Activated naive CD4-positive, alpha-beta T cell treated with anti-CD3 and anti-CD28 coated beads, Interleukin-2, amount 10 ng/mL, durations not matched to agents 7 days and 5 days (primary cell): ENCODE measurements at regions not wholly inside any gene's neighbourhood (a gene's known extent, or its start where the extent isn't known, plus 50 kb on each side); places are given as distances from the start of the nearest gene placed in this dataset.

Experiments used
- CTCF ChIA-PET: fragments of 350-600 bp; sonication (Branson Sonifier 250); formaldehyde crosslinking; loops from one replicate; lab custom pipeline; 2021; ENCODE audit warnings: antibody characterized with exemption; lab: Charles Lee
- DNase-seq: peaks from one replicate; pipeline ENCODE4 v3.0.0-alpha.2; 2020
- H3K27ac Mint-ChIP-seq: one replicate; pipeline ENCODE4 v1.8.0; 2021; ENCODE audit warnings: mild to moderate bottlenecking, moderate library complexity, mixed read lengths
- H3K27me3 Mint-ChIP-seq: one replicate; pipeline ENCODE4 v1.8.0; 2021; ENCODE audit warnings: mild to moderate bottlenecking, mixed read lengths
- H3K36me3 Mint-ChIP-seq: one replicate; pipeline ENCODE4 v1.8.0; 2021; ENCODE audit warnings: mixed read lengths
- H3K4me1 Mint-ChIP-seq: one replicate; pipeline ENCODE4 v1.8.0; 2021; ENCODE audit warnings: mixed read lengths
- H3K4me3 Mint-ChIP-seq: one replicate; pipeline ENCODE4 v1.8.0; 2021; ENCODE audit warnings: mild to moderate bottlenecking, moderate library complexity, mixed read lengths
- H3K9me3 Mint-ChIP-seq: one replicate; pipeline ENCODE4 v1.8.0; 2021; ENCODE audit warnings: mixed read lengths

- no peak for DNase-seq
- peaks cover 3% of the 10 kb centered on the region for H3K4me1 Mint-ChIP-seq
- CTCF ChIA-PET = no interaction called here
- H3K36me3 Mint-ChIP-seq = no peaks in the 10 kb centered on the region
- no peak overlapping the region for H3K4me3 Mint-ChIP-seq
- peaks cover 7% of the 10 kb centered on the region for H3K27me3 Mint-ChIP-seq
- H3K9me3 Mint-ChIP-seq = no peaks in the 10 kb centered on the region
- H3K27ac Mint-ChIP-seq = no peak overlapping the region
Observed at GRCh38 chr13:44814836-44815235, 174.4 kb downstream of the NUFIP1 start.

- Mint-ChIP-seq H3K4me3 (no peak overlapping the region), H3K9me3 (no peaks in the 10 kb centered on the region), H3K36me3 (no peaks in the 10 kb centered on the region), H3K27me3 (peaks cover 7% of the 10 kb centered on the region), H3K4me1 (no peaks in the 10 kb centered on the region), H3K27ac (no peak overlapping the region)
- DNase-seq = no peak
- CTCF ChIA-PET = no interaction called here
Observed at GRCh38 chr13:44814161-44814560, 175.1 kb downstream of the NUFIP1 start.

GRCh38 chr13:44812818-44813217 lies 176.5 kb downstream of the NUFIP1 start:
- Mint-ChIP-seq H3K9me3 (no peaks in the 10 kb centered on the region), H3K27ac (no peak overlapping the region), H3K4me3 (no peak overlapping the region), H3K36me3 (no peaks in the 10 kb centered on the region), H3K4me1 (no peaks in the 10 kb centered on the region), H3K27me3 (peaks cover 3% of the 10 kb centered on the region)
- DNase-seq = no peak
- CTCF ChIA-PET = no interaction called here

- no peak overlapping the region for H3K27ac Mint-ChIP-seq
- H3K4me1 Mint-ChIP-seq = no peaks in the 10 kb centered on the region
- no peaks in the 10 kb centered on the region for H3K36me3 Mint-ChIP-seq
- H3K27me3 Mint-ChIP-seq = no peaks in the 10 kb centered on the region
- no peak overlapping the region for H3K4me3 Mint-ChIP-seq
- no peaks in the 10 kb centered on the region for H3K9me3 Mint-ChIP-seq
- CTCF ChIA-PET = no interaction called here
- DNase-seq = no peak
Observed at GRCh38 chr13:44810061-44810840, 179.0 kb downstream of the NUFIP1 start.

GRCh38 chr13:44809190-44809589 lies 180.1 kb downstream of the NUFIP1 start:
- DNase-seq = no peak
- H3K4me1 Mint-ChIP-seq = no peaks in the 10 kb centered on the region
- peaks cover 4% of the 10 kb centered on the region for H3K27me3 Mint-ChIP-seq
- no peak overlapping the region for H3K27ac Mint-ChIP-seq
- no peaks in the 10 kb centered on the region for H3K36me3 Mint-ChIP-seq
- CTCF ChIA-PET = no interaction called here
- no peaks in the 10 kb centered on the region for H3K9me3 Mint-ChIP-seq
- no peak overlapping the region for H3K4me3 Mint-ChIP-seq

- Mint-ChIP-seq H3K36me3 (no peaks in the 10 kb centered on the region), H3K27ac (no peak overlapping the region), H3K4me3 (no peak overlapping the region), H3K9me3 (no peaks in the 10 kb centered on the region), H3K4me1 (no peaks in the 10 kb centered on the region), H3K27me3 (peaks cover 4% of the 10 kb centered on the region)
- DNase-seq = no peak
- CTCF ChIA-PET = interaction anchor here (0.9 kb wide), 1 partner anchor 162 kb away, joined by 3 read pairs; no protein-coding TSS in a partner anchor
Observed at GRCh38 chr13:44808185-44808584, 181.1 kb downstream of the NUFIP1 start.

GRCh38 chr13:44807449-44808034 lies 181.7 kb downstream of the NUFIP1 start:
- CTCF ChIA-PET = interaction anchor here (0.9 to 1.6 kb wide), 2 partner anchors 20 to 163 kb away, joined by 3 read pairs; no protein-coding TSS in a partner anchor
- Mint-ChIP-seq H3K36me3 (no peaks in the 10 kb centered on the region), H3K4me1 (no peaks in the 10 kb centered on the region), H3K4me3 (no peak overlapping the region), H3K9me3 (no peaks in the 10 kb centered on the region), H3K27ac (no peak overlapping the region), H3K27me3 (peaks cover 4% of the 10 kb centered on the region)
- DNase-seq = no peak

- no peak overlapping the region for H3K27ac Mint-ChIP-seq
- H3K36me3 Mint-ChIP-seq = no peaks in the 10 kb centered on the region
- peaks cover 4% of the 10 kb centered on the region for H3K27me3 Mint-ChIP-seq
- CTCF ChIA-PET = interaction anchor here (1.6 kb wide), 1 partner anchor 19 kb away, joined by 3 read pairs; no protein-coding TSS in a partner anchor
- no peaks in the 10 kb centered on the region for H3K9me3 Mint-ChIP-seq
- DNase-seq = no peak
- H3K4me3 Mint-ChIP-seq = no peak overlapping the region
- no peaks in the 10 kb centered on the region for H3K4me1 Mint-ChIP-seq
Observed at GRCh38 chr13:44806826-44807225, 182.4 kb downstream of the NUFIP1 start.

- no peaks in the 10 kb centered on the region for H3K4me1 Mint-ChIP-seq
- H3K27me3 Mint-ChIP-seq = peaks cover 4% of the 10 kb centered on the region
- H3K27ac Mint-ChIP-seq = no peak overlapping the region
- no peaks in the 10 kb centered on the region for H3K36me3 Mint-ChIP-seq
- H3K9me3 Mint-ChIP-seq = no peaks in the 10 kb centered on the region
- CTCF ChIA-PET = no interaction called here
- no peak overlapping the region for H3K4me3 Mint-ChIP-seq
- DNase-seq = no peak
Observed at GRCh38 chr13:44805585-44805984, 183.7 kb downstream of the NUFIP1 start.

- Mint-ChIP-seq H3K4me3 (no peak overlapping the region), H3K9me3 (no peaks in the 10 kb centered on the region), H3K27ac (no peak overlapping the region), H3K27me3 (peaks cover 4% of the 10 kb centered on the region), H3K4me1 (no peaks in the 10 kb centered on the region), H3K36me3 (no peaks in the 10 kb centered on the region)
- CTCF ChIA-PET = no interaction called here
- DNase-seq = no peak
Observed at GRCh38 chr13:44803390-44803789, 185.9 kb downstream of the NUFIP1 start.

- no peak overlapping the region for H3K27ac Mint-ChIP-seq
- CTCF ChIA-PET = no interaction called here
- no peaks in the 10 kb centered on the region for H3K9me3 Mint-ChIP-seq
- H3K4me1 Mint-ChIP-seq = no peaks in the 10 kb centered on the region
- H3K36me3 Mint-ChIP-seq = no peaks in the 10 kb centered on the region
- H3K27me3 Mint-ChIP-seq = peaks cover 4% of the 10 kb centered on the region
- DNase-seq = no peak
- H3K4me3 Mint-ChIP-seq = no peak overlapping the region
Observed at GRCh38 chr13:44802491-44802890, 186.8 kb downstream of the NUFIP1 start.

GRCh38 chr13:44801990-44802389 lies 187.3 kb downstream of the NUFIP1 start:
- Mint-ChIP-seq H3K27ac (no peak overlapping the region), H3K4me3 (no peak overlapping the region), H3K9me3 (no peaks in the 10 kb centered on the region), H3K4me1 (no peaks in the 10 kb centered on the region), H3K36me3 (no peaks in the 10 kb centered on the region), H3K27me3 (peaks cover 4% of the 10 kb centered on the region)
- no peak for DNase-seq
- CTCF ChIA-PET = no interaction called here

- no peaks in the 10 kb centered on the region for H3K9me3 Mint-ChIP-seq
- H3K4me1 Mint-ChIP-seq = no peaks in the 10 kb centered on the region
- DNase-seq = no peak
- H3K27me3 Mint-ChIP-seq = peaks cover 4% of the 10 kb centered on the region
- no peaks in the 10 kb centered on the region for H3K36me3 Mint-ChIP-seq
- CTCF ChIA-PET = no interaction called here
- H3K27ac Mint-ChIP-seq = no peak overlapping the region
- no peak overlapping the region for H3K4me3 Mint-ChIP-seq
Observed at GRCh38 chr13:44800626-44801025, 188.6 kb downstream of the NUFIP1 start.

GRCh38 chr13:44797685-44798084 lies 191.6 kb downstream of the NUFIP1 start:
- CTCF ChIA-PET = no interaction called here
- H3K9me3 Mint-ChIP-seq = no peaks in the 10 kb centered on the region
- no peak for DNase-seq
- no peak overlapping the region for H3K4me3 Mint-ChIP-seq
- H3K27me3 Mint-ChIP-seq = no peaks in the 10 kb centered on the region
- no peak overlapping the region for H3K27ac Mint-ChIP-seq
- no peaks in the 10 kb centered on the region for H3K36me3 Mint-ChIP-seq
- no peaks in the 10 kb centered on the region for H3K4me1 Mint-ChIP-seq
